Liver (tissue), 8 donors: ENCODE measurements at regions not wholly inside any gene's neighbourhood (a gene's known extent, or its start where the extent isn't known, plus 50 kb on each side); places are given as distances from the start of the nearest gene placed in this dataset.

ENCODE experiments used
- DNase-seq: peaks from one replicate; pipeline ENCODE4 v3.0.0-alpha.2; 2017; ENCODE audit warnings: low spot score
- H3K27ac ChIP-seq, 2 donors: one replicate each; pipeline ENCODE4 v1.7.0; 2013; ENCODE audit warnings: inconsistent platforms in 2 of 2, low read length in 2 of 2, control low read depth in 1 of 2, low read depth in 1 of 2, mild to moderate bottlenecking in 1 of 2
- H3K27me3 ChIP-seq, 4 donors: one replicate each; pipeline versions ENCODE4 v1.6.1 to v1.7.0; 2013; ENCODE audit warnings: low read length in 3 of 4, inconsistent platforms in 1 of 4, mild to moderate bottlenecking in 1 of 4, moderate library complexity in 1 of 4; ENCODE audit not compliant: control insufficient read depth in 4 of 4, insufficient read depth in 4 of 4
- H3K36me3 ChIP-seq, 4 donors: one replicate each; pipeline versions ENCODE4 v1.6.1 to v1.7.0; 2013; ENCODE audit warnings: low read length in 3 of 4, mild to moderate bottlenecking in 3 of 4, low read depth in 1 of 4, moderate library complexity in 1 of 4; ENCODE audit not compliant: control insufficient read depth in 4 of 4, insufficient read depth in 3 of 4
- H3K4me1 ChIP-seq, 4 donors: one replicate each; pipeline versions ENCODE4 v1.6.1 to v1.7.0; 2013; ENCODE audit warnings: low read length in 3 of 4, mild to moderate bottlenecking in 3 of 4, moderate library complexity in 1 of 4; ENCODE audit not compliant: control insufficient read depth in 4 of 4, insufficient read depth in 4 of 4
- H3K4me3 ChIP-seq, 3 donors: one replicate each; pipeline versions ENCODE4 v1.6.1 to v1.7.0; 2013; ENCODE audit warnings: low read length in 3 of 3, control low read depth in 1 of 3, low read depth in 1 of 3, mild to moderate bottlenecking in 1 of 3
- H3K9ac ChIP-seq, 2 donors: one replicate each; pipeline ENCODE4 v1.7.0; 2013; ENCODE audit warnings: low read length in 2 of 2, mild to moderate bottlenecking in 2 of 2, moderate library complexity in 2 of 2, control low read depth in 1 of 2, low read depth in 1 of 2
- H3K9me3 ChIP-seq, 4 donors: one replicate each; pipeline versions ENCODE4 v1.6.1 to v1.7.0; 2013; ENCODE audit warnings: low read length in 3 of 4; ENCODE audit not compliant: control insufficient read depth in 4 of 4
- ATF3 ChIP-seq: IDR thresholded peaks from 2 replicates; pipeline ENCODE4 v1.6.1; 2016; ENCODE audit warnings: antibody characterized with exemption
- CTCF ChIP-seq: fragments of 150-350 bp; IDR thresholded peaks from 2 replicates; pipeline ENCODE4 v1.5.1; 2017; ENCODE audit warnings: improper control_type of control experiment, low read depth, low read length; ENCODE audit not compliant: missing input control
- EGR1 ChIP-seq, 2 donors: IDR thresholded peaks; 2 replicates each; pipeline ENCODE4 v1.6.1; 2016 to 2018; ENCODE audit warnings: antibody characterized with exemption in 2 of 2, low read depth in 2 of 2
- FOXA1 ChIP-seq: IDR thresholded peaks from 2 replicates; pipeline ENCODE4 v1.6.1; 2016; ENCODE audit warnings: antibody characterized with exemption
- FOXA2 ChIP-seq: IDR thresholded peaks from 2 replicates; pipeline ENCODE4 v1.6.1; 2016; ENCODE audit warnings: antibody characterized with exemption
- GABPA ChIP-seq, 2 donors: IDR thresholded peaks in 1 of 2; conservative IDR thresholded peaks in 1 of 2; 2 replicates each; pipeline ENCODE4 v1.6.1; 2016; ENCODE audit warnings: antibody characterized with exemption in 2 of 2, mild to moderate bottlenecking in 1 of 2, moderate library complexity in 1 of 2
- HNF4A ChIP-seq, 2 donors: conservative IDR thresholded peaks; 2 replicates each; pipeline ENCODE4 v1.6.1; 2016; ENCODE audit warnings: antibody characterized with exemption in 2 of 2, mild to moderate bottlenecking in 2 of 2
- HNF4G ChIP-seq: IDR thresholded peaks from 2 replicates; pipeline ENCODE4 v1.6.1; 2016; ENCODE audit warnings: antibody characterized with exemption
- JUND ChIP-seq, 2 donors: IDR thresholded peaks; 2 replicates each; pipeline ENCODE4 v1.6.1; 2016; ENCODE audit warnings: antibody characterized with exemption in 2 of 2
- NR2F2 ChIP-seq: IDR thresholded peaks from 2 replicates; pipeline ENCODE4 v1.6.1; 2016; ENCODE audit warnings: antibody characterized with exemption
- RAD21 ChIP-seq, 2 donors: IDR thresholded peaks; 2 replicates each; pipeline ENCODE4 v1.6.1; 2016; ENCODE audit warnings: antibody characterized with exemption in 2 of 2, mild to moderate bottlenecking in 2 of 2
- RXRA ChIP-seq, 2 donors: IDR thresholded peaks; 2 replicates each; pipeline ENCODE4 v1.6.1; 2017 to 2018; ENCODE audit warnings: antibody characterized with exemption in 2 of 2, mild to moderate bottlenecking in 1 of 2
- SP1 ChIP-seq: IDR thresholded peaks from 2 replicates; pipeline ENCODE4 v1.6.1; 2018; ENCODE audit warnings: antibody characterized with exemption, mild to moderate bottlenecking
- TAF1 ChIP-seq: conservative IDR thresholded peaks from 2 replicates; pipeline ENCODE4 v1.6.1; 2016; ENCODE audit warnings: antibody characterized with exemption, mild to moderate bottlenecking
- YY1 ChIP-seq: IDR thresholded peaks from 2 replicates; pipeline ENCODE4 v1.6.1; 2016; ENCODE audit warnings: antibody characterized with exemption, mild to moderate bottlenecking
- WGBS: extraction: QIAGEN DNeasy Blood & Tissue Kit; methylation state at CpG from one replicate; pipeline ENCODE4 v1.1.7; 2013; 5-methylcytosine and 5-hydroxymethylcytosine counted together
- TF ChIP-seq, protein P1 (sequence below): IDR thresholded peaks from 2 replicates; pipeline ENCODE4 v1.6.1; 2016; ENCODE audit warnings: antibody characterized with exemption
- TF ChIP-seq, protein P2 (sequence below): IDR thresholded peaks from 2 replicates; pipeline ENCODE4 v1.6.1; 2016; ENCODE audit warnings: antibody characterized with exemption
- TF ChIP-seq, protein P3 (sequence below): IDR thresholded peaks from 2 replicates; pipeline ENCODE4 v1.6.1; 2016; ENCODE audit warnings: antibody characterized with exemption, mild to moderate bottlenecking
- donor health status: healthy.
- donor health status: healthy.
- donor health status: healthy.
- donor health status: healthy.
- donor health status: healthy.

DNA sequence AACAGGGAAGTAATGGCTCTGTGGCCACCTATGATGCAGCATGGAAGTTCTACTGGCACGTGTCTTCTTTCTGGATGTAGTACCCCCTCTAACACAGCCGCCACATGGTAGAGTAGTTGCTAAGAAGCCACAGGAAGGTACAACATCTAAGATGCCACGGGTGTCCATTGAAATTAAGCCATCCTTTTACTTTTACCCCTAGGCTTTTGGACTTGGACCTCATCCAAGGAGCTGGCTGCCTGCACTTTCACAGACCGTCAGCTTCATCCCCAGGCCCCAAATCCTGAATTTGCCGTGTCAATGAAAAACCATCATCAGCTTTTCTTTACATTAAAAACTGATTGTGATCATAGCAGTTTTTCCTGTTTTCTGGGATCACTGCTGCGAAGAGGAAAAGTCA is 102.4 kb downstream of the RPL27A start:
- WGBS: 83% methylated on average over 6 of the region's 6 CpGs
- Histone ChIP-seq H3K4me3 (no peak overlapping the region), H3K9ac (no peak overlapping the region), H3K27me3 (no peaks in the 10 kb centered on the region), H3K9me3 (no peaks in the 10 kb centered on the region), H3K27ac (no peak overlapping the region), H3K36me3 (peaks cover 0 to 1% (median under 1%) of the 10 kb centered on the region in 4 donors), H3K4me1 (peaks cover 0 to 8% (median 2%) of the 10 kb centered on the region in 4 donors)
- DNase-seq: no peak
- TF ChIP-seq SP1: no peak
- no peak for TF ChIP-seq TAF1
- TF ChIP-seq, protein P1, sequence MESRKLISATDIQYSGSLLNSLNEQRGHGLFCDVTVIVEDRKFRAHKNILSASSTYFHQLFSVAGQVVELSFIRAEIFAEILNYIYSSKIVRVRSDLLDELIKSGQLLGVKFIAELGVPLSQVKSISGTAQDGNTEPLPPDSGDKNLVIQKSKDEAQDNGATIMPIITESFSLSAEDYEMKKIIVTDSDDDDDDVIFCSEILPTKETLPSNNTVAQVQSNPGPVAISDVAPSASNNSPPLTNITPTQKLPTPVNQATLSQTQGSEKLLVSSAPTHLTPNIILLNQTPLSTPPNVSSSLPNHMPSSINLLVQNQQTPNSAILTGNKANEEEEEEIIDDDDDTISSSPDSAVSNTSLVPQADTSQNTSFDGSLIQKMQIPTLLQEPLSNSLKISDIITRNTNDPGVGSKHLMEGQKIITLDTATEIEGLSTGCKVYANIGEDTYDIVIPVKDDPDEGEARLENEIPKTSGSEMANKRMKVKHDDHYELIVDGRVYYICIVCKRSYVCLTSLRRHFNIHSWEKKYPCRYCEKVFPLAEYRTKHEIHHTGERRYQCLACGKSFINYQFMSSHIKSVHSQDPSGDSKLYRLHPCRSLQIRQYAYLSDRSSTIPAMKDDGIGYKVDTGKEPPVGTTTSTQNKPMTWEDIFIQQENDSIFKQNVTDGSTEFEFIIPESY: no peak
- TF ChIP-seq CTCF: no peak
- TF ChIP-seq JUND (IDR thresholded peaks at IDR 0.05): no peak
- TF ChIP-seq, protein P2, sequence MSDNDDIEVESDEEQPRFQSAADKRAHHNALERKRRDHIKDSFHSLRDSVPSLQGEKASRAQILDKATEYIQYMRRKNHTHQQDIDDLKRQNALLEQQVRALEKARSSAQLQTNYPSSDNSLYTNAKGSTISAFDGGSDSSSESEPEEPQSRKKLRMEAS: no peak
- TF ChIP-seq HNF4A (conservative IDR thresholded peaks at IDR 0.05): no peak
- no peak for TF ChIP-seq HNF4G
- no peak for TF ChIP-seq FOXA2
- no peak for TF ChIP-seq ATF3
- TF ChIP-seq RAD21 (IDR thresholded peaks at IDR 0.05): no peak
- no peak for TF ChIP-seq RXRA (IDR thresholded peaks at IDR 0.05)
- no peak for TF ChIP-seq FOXA1
- TF ChIP-seq EGR1 (IDR thresholded peaks at IDR 0.05; ENCODE audit: low read depth in 2 of 2): no peak
- TF ChIP-seq YY1: no peak

DNA sequence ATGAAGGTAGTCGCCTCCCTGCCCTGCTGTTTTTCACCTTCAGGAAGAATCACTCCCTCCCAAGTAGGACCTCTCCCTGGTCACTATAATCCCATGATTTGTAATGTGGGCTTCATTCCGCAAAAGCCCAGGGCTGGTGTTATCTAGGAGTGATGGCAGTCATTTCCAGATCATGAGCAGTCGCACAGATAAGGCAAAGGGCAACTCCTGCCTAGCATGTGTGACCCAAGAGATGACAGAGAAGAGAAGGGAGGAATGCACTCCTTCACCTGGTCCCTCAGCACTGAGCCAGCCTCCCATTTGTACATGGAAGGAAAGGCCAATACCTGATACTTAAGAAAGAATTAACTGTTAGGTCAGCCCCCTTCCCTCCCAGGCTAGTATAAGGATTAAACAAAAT is 102.9 kb downstream of the RPL27A start:
- H3K4me3 ChIP-seq: no peak overlapping the region
- no peak for TF ChIP-seq JUND (IDR thresholded peaks at IDR 0.05)
- TF ChIP-seq, protein P3, sequence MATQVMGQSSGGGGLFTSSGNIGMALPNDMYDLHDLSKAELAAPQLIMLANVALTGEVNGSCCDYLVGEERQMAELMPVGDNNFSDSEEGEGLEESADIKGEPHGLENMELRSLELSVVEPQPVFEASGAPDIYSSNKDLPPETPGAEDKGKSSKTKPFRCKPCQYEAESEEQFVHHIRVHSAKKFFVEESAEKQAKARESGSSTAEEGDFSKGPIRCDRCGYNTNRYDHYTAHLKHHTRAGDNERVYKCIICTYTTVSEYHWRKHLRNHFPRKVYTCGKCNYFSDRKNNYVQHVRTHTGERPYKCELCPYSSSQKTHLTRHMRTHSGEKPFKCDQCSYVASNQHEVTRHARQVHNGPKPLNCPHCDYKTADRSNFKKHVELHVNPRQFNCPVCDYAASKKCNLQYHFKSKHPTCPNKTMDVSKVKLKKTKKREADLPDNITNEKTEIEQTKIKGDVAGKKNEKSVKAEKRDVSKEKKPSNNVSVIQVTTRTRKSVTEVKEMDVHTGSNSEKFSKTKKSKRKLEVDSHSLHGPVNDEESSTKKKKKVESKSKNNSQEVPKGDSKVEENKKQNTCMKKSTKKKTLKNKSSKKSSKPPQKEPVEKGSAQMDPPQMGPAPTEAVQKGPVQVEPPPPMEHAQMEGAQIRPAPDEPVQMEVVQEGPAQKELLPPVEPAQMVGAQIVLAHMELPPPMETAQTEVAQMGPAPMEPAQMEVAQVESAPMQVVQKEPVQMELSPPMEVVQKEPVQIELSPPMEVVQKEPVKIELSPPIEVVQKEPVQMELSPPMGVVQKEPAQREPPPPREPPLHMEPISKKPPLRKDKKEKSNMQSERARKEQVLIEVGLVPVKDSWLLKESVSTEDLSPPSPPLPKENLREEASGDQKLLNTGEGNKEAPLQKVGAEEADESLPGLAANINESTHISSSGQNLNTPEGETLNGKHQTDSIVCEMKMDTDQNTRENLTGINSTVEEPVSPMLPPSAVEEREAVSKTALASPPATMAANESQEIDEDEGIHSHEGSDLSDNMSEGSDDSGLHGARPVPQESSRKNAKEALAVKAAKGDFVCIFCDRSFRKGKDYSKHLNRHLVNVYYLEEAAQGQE: no peak
- TF ChIP-seq NR2F2: no peak
- TF ChIP-seq HNF4G: no peak
- TF ChIP-seq, protein P2: no peak
- TF ChIP-seq RXRA (IDR thresholded peaks at IDR 0.05): no peak
- no peak for TF ChIP-seq EGR1 (IDR thresholded peaks at IDR 0.05; ENCODE audit: low read depth in 2 of 2)
- no peak for TF ChIP-seq ATF3
- no peak for TF ChIP-seq RAD21 (IDR thresholded peaks at IDR 0.05)
- TF ChIP-seq FOXA1: no peak
- TF ChIP-seq TAF1: no peak
- TF ChIP-seq GABPA (IDR thresholded peaks at IDR 0.05 in 1 of 2, conservative IDR thresholded peaks at IDR 0.05 in 1 of 2): no peak
- TF ChIP-seq CTCF: no peak
- H3K9me3 ChIP-seq: no peaks in the 10 kb centered on the region
- H3K27me3 ChIP-seq: no peaks in the 10 kb centered on the region
- WGBS: 85% methylated on average over 3 of the region's 3 CpGs
- no peak for DNase-seq
- H3K36me3 ChIP-seq: no peaks in the 10 kb centered on the region
- peaks cover 0 to 13% (median 5%) of the 10 kb centered on the region in 4 donors for H3K4me1 ChIP-seq
- no peak overlapping the region for H3K27ac ChIP-seq
- H3K9ac ChIP-seq: no peak overlapping the region
